C4-2B (cell line): ENCODE measurements at regions not wholly inside any gene's neighbourhood (a gene's known extent, or its start where the extent isn't known, plus 50 kb on each side); places are given as distances from the start of the nearest gene placed in this dataset.

Experiments
- H3K27ac ChIP-seq: fragments of 450-650 bp; 2 replicates; pipeline ENCODE4 v1.5.1; 2017
- CTCF ChIP-seq: fragments of 450-650 bp; conservative IDR thresholded peaks from 2 replicates; pipeline ENCODE4 v1.5.1; 2017; ENCODE audit warnings: mild to moderate bottlenecking
- ZFX ChIP-seq: fragments of 450-650 bp; IDR thresholded peaks from 2 replicates; pipeline ENCODE4 v1.6.1; 2017

GRCh38 chr1:104854529-104854928 lies 1104.8 kb downstream of the AMY1C start:
- no peak overlapping the region for H3K27ac ChIP-seq
- TF ChIP-seq ZFX: no peak
- no peak for TF ChIP-seq CTCF

- TF ChIP-seq CTCF (no peak), ZFX (no peak)
- no peak overlapping the region for H3K27ac ChIP-seq
These were observed 1105.9 kb downstream of the AMY1C start for GRCh38 chr1:104855550-104855949.

- no peak overlapping the region for H3K27ac ChIP-seq
- TF ChIP-seq CTCF: no peak
- TF ChIP-seq ZFX: no peak
These were observed 1106.4 kb downstream of the AMY1C start for GRCh38 chr1:104856091-104856490.

- no peak overlapping the region for H3K27ac ChIP-seq
These were observed 1106.8 kb downstream of the AMY1C start for GRCh38 chr1:104856518-104856917.

GRCh38 chr1:104868794-104869193 lies 1119.1 kb downstream of the AMY1C start:
- TF ChIP-seq CTCF (no peak), ZFX (no peak)
- H3K27ac ChIP-seq: no peak overlapping the region

More at GRCh38 chr1:104856518-104856917, 1106.8 kb downstream of the AMY1C start:
- TF ChIP-seq ZFX: no peak
- TF ChIP-seq CTCF: no peak

- TF ChIP-seq ZFX (no peak), CTCF (no peak)
- no peak overlapping the region for H3K27ac ChIP-seq
These were observed 1124.3 kb downstream of the AMY1C start for GRCh38 chr1:104874044-104874443.

GRCh38 chr1:104878203-104878909 lies 1128.7 kb downstream of the AMY1C start:
- no peak overlapping the region for H3K27ac ChIP-seq

More at GRCh38 chr1:104878203-104878909, 1128.7 kb downstream of the AMY1C start:
- no peak; the same call in 1 of the 2 replicates for TF ChIP-seq CTCF
- TF ChIP-seq ZFX: no peak
